HepG2 (cell line): ENCODE measurements at regions not wholly inside any gene's neighbourhood (a gene's known extent, or its start where the extent isn't known, plus 50 kb on each side); places are given as distances from the start of the nearest gene placed in this dataset.

Source experiments
- ATAC-seq: fragments of 200-7000 bp; cut with Tn5 transposase; 3 replicates; pipeline ENCODE4 v1.9.1; 2020; ENCODE audit warnings: mild to moderate bottlenecking, moderate library complexity
- BruUV-seq: library from RNA; stranded (reverse); fragments of 400-500 nt; replicated peaks from 2 replicates; lab custom pipeline; 2021; lab: Mats Ljungman, UMichigan
- CTCF ChIA-PET: fragments of 300-600 bp; formaldehyde crosslinking; extraction: SDS; loops from one replicate; lab custom pipeline; 2021; ENCODE audit warnings: low total read pairs, inconsistent platforms, low intra/inter-chr PET ratio; lab: Yijun Ruan, JAX
- POLR2A ChIA-PET: fragments of 350-600 bp; sonication (Branson Sonifier 250); formaldehyde crosslinking; loops from one replicate; lab custom pipeline; 2020; ENCODE audit warnings: antibody characterized with exemption, inconsistent platforms; lab: Yijun Ruan, JAX
- DNase-seq: peaks from one replicate; pipeline ENCODE4 v3.0.0-alpha.2; 2015; ENCODE audit warnings: low spot score
- FAIRE-seq: peaks from 3 replicates; lab custom pipeline; 2011; peaks lifted over from hg19 to GRCh38; lab: Jason Lieb, UNC
- H2AFZ ChIP-seq: one replicate; pipeline ENCODE4 v1.6.1; 2011; ENCODE audit warnings: low read length, inconsistent platforms
- H3K27ac ChIP-seq: fragments of 300-600 bp; 3 replicates; pipeline ENCODE4 v1.8.0; 2011; ENCODE audit warnings: mixed run types, mild to moderate bottlenecking, mixed read lengths, low read length, inconsistent platforms; ENCODE audit not compliant: insufficient read depth; ENCODE audit errors: extremely low read length
- H3K27me3 ChIP-seq, 2 experiments: fragments of 200-600 bp in 1 of 2; 2 replicates in 1 of 2; 3 replicates in 1 of 2; pipeline versions ENCODE4 v1.6.0 to v1.8.0; 2011; ENCODE audit warnings: low read length in 2 of 2, mild to moderate bottlenecking in 2 of 2, moderate library complexity in 2 of 2, inconsistent platforms in 1 of 2; ENCODE audit not compliant: insufficient read depth in 2 of 2, control insufficient read depth in 1 of 2
- H3K36me3 ChIP-seq, 2 experiments: fragments of 200-600 bp in 1 of 2; replicated peaks in 1 of 2; 2 replicates in 1 of 2; 3 replicates in 1 of 2; pipeline versions ENCODE4 v1.5.1 to v1.8.0; 2011; ENCODE audit warnings: low read length in 2 of 2, inconsistent platforms in 1 of 2; ENCODE audit not compliant: insufficient read depth in 2 of 2, control insufficient read depth in 1 of 2
- H3K4me1 ChIP-seq: 2 replicates; pipeline ENCODE4 v1.5.1; 2012; ENCODE audit warnings: low read length, inconsistent platforms; ENCODE audit not compliant: insufficient read depth
- H3K4me2 ChIP-seq: 2 replicates; pipeline ENCODE4 v1.6.0; 2011; ENCODE audit warnings: low read depth, low read length, inconsistent platforms
- H3K4me3 ChIP-seq, 3 experiments: fragments of 200-600 bp in 1 of 3; sonication (generic), shearing (Covaris generic) in 1 of 3; replicated peaks in 1 of 3; 2 replicates each; pipeline ENCODE4 v1.5.1; 2011 to 2016; ENCODE audit warnings: low read length in 3 of 3, inconsistent platforms in 2 of 3, low read depth in 2 of 3, mild to moderate bottlenecking in 2 of 3, control low read depth in 1 of 3, mixed read lengths in 1 of 3; ENCODE audit not compliant: insufficient read depth in 1 of 3
- H3K79me2 ChIP-seq: one replicate; pipeline ENCODE4 v1.6.1; 2011; ENCODE audit warnings: low read length, inconsistent platforms; ENCODE audit not compliant: insufficient read depth
- H3K9ac ChIP-seq: 2 replicates; pipeline ENCODE4 v1.6.0; 2011; ENCODE audit warnings: mild to moderate bottlenecking, low read depth, low read length, inconsistent platforms; ENCODE audit not compliant: insufficient read depth
- H3K9me3 ChIP-seq: 2 replicates; pipeline ENCODE4 v1.5.1; 2012; ENCODE audit warnings: mild to moderate bottlenecking, low read length
- H4K20me1 ChIP-seq: 2 replicates; pipeline ENCODE4 v1.6.0; 2011; ENCODE audit warnings: inconsistent platforms, mild to moderate bottlenecking, low read length, moderate library complexity; ENCODE audit not compliant: insufficient read depth
- HNF4G ChIP-seq, 2 experiments: sonication (generic) in 1 of 2; formaldehyde crosslinking in 1 of 2; IDR thresholded peaks; 2 replicates each; pipeline versions ENCODE4 v1.4.0 to v1.6.1; 2011 to 2020; ENCODE audit warnings: borderline replicate concordance in 2 of 2, low read depth in 2 of 2, mild to moderate bottlenecking in 2 of 2, low read length in 1 of 2, missing genetic modification reagents in 1 of 2, moderate library complexity in 1 of 2
- ZFP90 ChIP-seq: sonication (generic); formaldehyde crosslinking; IDR thresholded peaks from 2 replicates; pipeline ENCODE4 v1.8.0; 2022; ENCODE audit warnings: missing genetic modification reagents, mild to moderate bottlenecking, inconsistent platforms, borderline replicate concordance
- ZNF816 ChIP-seq: sonication (generic); formaldehyde crosslinking; IDR thresholded peaks from 2 replicates; pipeline ENCODE4 v1.8.0; 2022; ENCODE audit warnings: missing genetic modification reagents, mild to moderate bottlenecking, borderline replicate concordance
- WGBS: methylation state at CpG from one replicate; pipeline ENCODE4 v1.1.6; 2017; ENCODE audit warnings: low lambda C conversion rate; 5-methylcytosine and 5-hydroxymethylcytosine counted together
- in situ Hi-C: cut with HindIII; loops from 2 replicates; pipeline ENCODE4 v1.10.0; 2017; ENCODE audit warnings: low pct_unique_long_range_greater_than_20kb; ENCODE audit not compliant: extremely low pct_ligation_motif_present
- intact Hi-C: fragments of 100-400 bp; cut with micrococcal nuclease; formaldehyde crosslinking; loops from one replicate; pipeline ENCODE4 v1.10.0; 2022; ENCODE audit not compliant: unreplicated experiment
- TF ChIP-seq, protein P1 (sequence below): sonication (generic); formaldehyde crosslinking; IDR thresholded peaks from 2 replicates; pipeline ENCODE4 v1.5.0; 2020; ENCODE audit warnings: mild to moderate bottlenecking, missing genetic modification reagents, borderline replicate concordance

DNA sequence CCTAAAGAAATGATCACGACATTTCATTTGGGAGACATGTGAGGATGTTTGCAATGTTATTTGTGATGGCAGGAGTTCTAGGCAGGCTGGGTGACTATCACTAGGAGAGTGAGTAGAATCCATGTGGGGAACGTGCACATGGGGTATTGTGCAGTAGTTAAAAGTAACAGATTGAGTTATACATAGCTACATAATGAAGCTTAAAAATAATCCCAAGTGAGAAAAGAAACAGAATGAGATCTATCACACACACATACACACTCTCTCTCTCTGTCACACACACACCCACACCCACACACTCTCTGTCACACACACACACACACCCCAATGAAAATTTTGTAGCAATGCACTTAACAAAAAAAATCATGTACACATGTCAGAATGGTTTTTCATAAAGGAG is 218.7 kb upstream of the ARG1 start:
- Histone ChIP-seq H3K4me3 (no peak overlapping the region), H3K79me2 (no peaks in the 10 kb centered on the region), H3K9ac (no peak overlapping the region), H3K4me1 (no peaks in the 10 kb centered on the region), H3K36me3 (no peaks in the 10 kb centered on the region), H3K27me3 (peaks cover 0 to 8% of the 10 kb centered on the region in 2 experiments; a peak in 1 of 5 replicates), H3K9me3 (no peaks in the 10 kb centered on the region), H3K4me2 (no peak overlapping the region), H4K20me1 (no peaks in the 10 kb centered on the region), H2AFZ (no peak overlapping the region), H3K27ac (no peak overlapping the region)
- WGBS, result 13% methylated on average over 2 of the region's 2 CpGs
- in situ Hi-C loops, result no loop called here
- no peak for FAIRE-seq
- ATAC-seq, result no peak
- no TSS peak for BruUV-seq
- intact Hi-C loops, result no loop called here
- ChIA-PET POLR2A (no interaction called here), CTCF (no interaction called here)
- TF ChIP-seq HNF4G (IDR thresholded peaks at IDR 0.05; ENCODE audit: borderline replicate concordance, low read depth, low read length), result no peak
- TF ChIP-seq HNF4G (CRISPR knock-in tag; IDR thresholded peaks at IDR 0.05; ENCODE audit: borderline replicate concordance, low read depth), result no peak
- TF ChIP-seq ZNF816 (CRISPR knock-in tag), result no peak
- TF ChIP-seq ZFP90 (CRISPR knock-in tag), result no peak
- TF ChIP-seq, protein P1, sequence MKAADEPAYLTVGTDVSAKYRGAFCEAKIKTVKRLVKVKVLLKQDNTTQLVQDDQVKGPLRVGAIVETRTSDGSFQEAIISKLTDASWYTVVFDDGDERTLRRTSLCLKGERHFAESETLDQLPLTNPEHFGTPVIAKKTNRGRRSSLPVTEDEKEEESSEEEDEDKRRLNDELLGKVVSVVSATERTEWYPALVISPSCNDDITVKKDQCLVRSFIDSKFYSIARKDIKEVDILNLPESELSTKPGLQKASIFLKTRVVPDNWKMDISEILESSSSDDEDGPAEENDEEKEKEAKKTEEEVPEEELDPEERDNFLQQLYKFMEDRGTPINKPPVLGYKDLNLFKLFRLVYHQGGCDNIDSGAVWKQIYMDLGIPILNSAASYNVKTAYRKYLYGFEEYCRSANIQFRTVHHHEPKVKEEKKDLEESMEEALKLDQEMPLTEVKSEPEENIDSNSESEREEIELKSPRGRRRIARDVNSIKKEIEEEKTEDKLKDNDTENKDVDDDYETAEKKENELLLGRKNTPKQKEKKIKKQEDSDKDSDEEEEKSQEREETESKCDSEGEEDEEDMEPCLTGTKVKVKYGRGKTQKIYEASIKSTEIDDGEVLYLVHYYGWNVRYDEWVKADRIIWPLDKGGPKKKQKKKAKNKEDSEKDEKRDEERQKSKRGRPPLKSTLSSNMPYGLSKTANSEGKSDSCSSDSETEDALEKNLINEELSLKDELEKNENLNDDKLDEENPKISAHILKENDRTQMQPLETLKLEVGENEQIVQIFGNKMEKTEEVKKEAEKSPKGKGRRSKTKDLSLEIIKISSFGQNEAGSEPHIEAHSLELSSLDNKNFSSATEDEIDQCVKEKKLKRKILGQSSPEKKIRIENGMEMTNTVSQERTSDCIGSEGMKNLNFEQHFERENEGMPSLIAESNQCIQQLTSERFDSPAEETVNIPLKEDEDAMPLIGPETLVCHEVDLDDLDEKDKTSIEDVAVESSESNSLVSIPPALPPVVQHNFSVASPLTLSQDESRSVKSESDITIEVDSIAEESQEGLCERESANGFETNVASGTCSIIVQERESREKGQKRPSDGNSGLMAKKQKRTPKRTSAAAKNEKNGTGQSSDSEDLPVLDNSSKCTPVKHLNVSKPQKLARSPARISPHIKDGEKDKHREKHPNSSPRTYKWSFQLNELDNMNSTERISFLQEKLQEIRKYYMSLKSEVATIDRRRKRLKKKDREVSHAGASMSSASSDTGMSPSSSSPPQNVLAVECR (CRISPR knock-in tag), result no peak
- DNase-seq, result no peak
